HT1080 (cell line): ENCODE measurements at regions not wholly inside any gene's neighbourhood (a gene's known extent, or its start where the extent isn't known, plus 50 kb on each side); places are given as distances from the start of the nearest gene placed in this dataset.
"Not testable (repeated sequence)": the region's sequence is repeated elsewhere in the genome, so short reads cannot be mapped to it uniquely, and the experiment has no call there.

Experiments used
- DNase-seq: peaks from one replicate; pipeline ENCODE4 v3.0.0-alpha.2; 2015; ENCODE audit warnings: low read depth

DNA sequence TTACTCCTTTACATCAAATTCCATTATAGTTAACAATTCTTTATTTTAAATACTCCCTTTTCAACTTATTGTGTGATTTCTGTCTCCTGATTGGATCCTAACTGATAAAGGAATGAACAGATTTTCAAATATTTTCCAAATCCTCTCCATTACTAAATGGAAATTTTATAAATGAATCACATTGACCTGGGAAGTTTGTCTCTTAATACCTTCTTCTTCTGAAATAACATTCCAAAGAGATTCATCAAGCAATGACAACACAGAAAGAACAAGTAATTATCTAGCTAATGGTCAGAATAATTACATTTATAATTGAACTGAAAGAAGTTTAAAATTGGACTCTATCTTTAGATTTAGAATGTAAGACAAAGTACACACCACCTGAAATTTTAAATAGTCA is 515.4 kb upstream of the PTCHD4 start:
- no peak for DNase-seq

DNA sequence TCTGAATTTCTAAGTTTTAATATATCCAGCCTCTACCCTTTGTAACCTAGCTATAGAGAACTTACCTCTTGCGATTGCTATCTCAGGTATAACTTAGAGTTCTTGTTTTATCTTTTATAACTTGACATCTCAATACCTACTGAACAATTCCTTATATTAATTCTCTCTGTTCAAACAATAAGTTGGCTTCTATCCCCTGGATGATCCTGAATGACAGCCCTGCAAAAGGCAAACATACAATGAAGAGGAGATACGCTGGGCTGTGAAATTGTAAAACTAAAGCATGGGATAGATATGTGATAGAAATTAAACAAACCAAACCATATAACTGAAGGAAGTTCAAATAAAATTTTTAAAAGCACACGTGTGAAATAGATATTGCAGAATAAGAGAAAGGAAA is 513.6 kb upstream of the PTCHD4 start:
- DNase-seq = no peak

DNA sequence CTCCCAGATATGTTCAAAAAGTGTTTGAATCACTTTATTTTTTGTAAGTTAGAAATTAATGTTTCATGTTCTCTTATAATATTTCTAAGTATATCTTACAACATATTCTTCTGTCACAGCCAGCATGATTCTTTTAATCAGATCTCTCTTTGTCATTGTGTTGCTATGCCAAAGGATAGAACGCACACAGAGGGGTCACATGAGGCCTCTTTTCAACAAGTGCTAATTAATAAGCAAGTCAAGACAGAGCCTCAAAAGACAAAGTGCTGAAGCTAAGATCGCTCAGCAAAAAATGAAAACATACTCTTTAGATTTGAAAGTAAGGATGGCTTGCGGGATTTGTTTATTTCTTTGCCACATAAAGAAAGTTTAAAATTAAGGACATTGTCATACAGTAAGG is 508.8 kb upstream of the PTCHD4 start:
- no peak for DNase-seq

DNA sequence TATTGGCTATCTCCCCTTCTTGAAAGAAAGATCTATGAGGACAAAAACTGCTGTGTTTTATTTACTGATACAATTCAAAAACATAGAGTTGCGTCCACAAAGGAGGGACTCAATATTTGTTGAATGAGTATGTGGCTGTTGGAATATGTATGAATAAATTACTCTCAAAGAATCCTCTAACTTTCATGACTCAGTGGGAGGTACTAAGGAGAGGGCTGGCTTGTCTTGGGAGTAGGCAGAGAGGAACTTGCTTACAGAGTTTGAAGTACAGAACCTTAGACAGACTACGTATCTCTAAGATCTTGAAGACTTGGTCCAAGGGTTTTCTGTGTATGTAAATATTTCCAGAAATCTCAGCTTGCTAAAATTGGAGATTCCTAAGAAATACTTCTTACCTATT is 504.0 kb upstream of the PTCHD4 start:
- peak; percentile 4 for DNase-seq

DNA sequence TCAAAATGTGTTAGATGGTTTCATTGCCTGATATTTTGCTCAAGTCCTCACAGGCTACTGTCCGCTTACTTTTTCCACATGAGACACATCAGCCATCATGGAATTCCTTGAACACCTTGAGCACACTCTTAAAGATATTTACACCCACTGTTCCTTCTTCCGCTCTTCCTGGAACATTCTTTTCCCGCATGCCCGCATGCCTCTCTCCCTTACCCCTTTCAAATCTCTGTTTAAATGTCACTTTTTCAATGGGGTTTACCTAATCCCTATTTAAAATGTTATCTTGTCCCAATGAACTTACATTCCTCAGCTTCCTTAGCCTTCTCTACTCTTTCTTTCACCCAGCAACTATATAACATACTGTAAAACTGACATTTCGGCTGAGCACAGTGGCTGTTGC is 503.3 kb upstream of the PTCHD4 start:
- DNase-seq = no peak

DNA sequence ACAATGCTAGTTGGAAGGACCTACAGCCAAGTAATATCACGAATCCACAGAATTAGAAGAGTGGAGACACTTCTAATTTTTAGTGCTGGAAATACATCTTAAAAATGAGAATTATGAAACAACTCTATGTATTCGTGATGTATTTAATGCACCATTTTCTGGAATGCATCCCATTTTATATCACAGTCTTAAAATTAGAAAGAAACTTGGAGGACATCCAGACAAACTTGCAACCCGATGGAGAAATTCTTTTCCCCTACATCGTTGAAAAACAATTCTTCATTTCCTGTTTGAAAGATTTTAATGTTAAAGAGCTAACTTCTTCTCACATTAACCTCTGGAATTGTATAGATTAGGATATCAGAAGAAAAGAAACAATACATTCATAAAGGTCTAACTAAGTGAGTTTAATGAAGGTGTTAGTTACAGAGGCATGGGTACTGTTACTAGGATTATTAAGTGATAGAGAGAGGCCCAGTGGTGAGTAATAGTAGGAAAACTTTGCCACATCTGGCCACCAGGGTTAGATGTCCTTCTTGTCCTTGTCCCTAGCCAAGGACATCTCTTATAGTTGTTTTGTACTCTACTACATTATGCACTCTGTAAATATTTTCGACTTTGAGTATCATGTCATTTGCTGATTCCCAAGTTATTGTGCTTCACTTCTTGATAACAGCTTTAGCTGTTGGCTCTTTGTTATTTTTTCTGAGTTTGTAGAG is 502.4 kb upstream of the PTCHD4 start:
- DNase-seq = no peak

DNA sequence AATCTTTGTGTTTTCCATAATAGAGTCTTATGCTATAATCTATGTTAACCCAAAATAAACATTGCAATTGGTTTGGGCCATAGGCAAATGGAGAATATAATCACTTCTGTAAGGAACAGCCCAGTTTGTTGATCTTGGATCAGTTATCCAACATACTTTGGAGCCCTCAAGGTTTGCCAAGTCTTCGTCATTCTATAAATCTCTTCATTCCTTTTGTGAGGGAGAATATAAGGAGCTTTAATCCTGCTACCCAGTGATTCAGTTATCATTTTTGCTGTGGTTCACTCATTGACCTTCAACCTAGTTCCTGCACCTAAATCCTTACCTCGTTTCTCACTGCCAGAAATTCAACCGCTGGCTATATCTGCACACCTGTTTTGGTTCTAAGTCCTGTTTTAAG is 500.3 kb upstream of the PTCHD4 start:
- peak; percentile 8 for DNase-seq

DNA sequence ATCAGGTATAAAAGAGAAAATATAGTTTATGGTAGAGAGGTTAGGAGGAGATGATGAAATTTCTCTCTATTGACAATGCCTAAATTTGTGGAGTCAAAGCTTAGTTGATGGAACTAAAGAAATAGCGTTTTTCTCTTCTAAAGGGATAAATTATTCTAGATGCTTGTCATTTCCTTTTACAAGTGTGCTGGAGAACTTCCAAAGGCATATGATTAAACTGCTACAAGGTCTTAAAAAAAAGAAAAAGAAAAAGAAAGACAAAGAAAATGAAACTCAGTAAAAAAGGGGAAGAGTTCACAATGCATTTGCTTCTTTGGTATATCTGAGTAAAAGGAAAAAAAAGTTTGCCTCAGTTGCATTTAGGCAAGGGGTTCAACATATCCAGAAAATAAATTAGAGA is 499.8 kb upstream of the PTCHD4 start:
- peak; percentile 34 for DNase-seq

DNA sequence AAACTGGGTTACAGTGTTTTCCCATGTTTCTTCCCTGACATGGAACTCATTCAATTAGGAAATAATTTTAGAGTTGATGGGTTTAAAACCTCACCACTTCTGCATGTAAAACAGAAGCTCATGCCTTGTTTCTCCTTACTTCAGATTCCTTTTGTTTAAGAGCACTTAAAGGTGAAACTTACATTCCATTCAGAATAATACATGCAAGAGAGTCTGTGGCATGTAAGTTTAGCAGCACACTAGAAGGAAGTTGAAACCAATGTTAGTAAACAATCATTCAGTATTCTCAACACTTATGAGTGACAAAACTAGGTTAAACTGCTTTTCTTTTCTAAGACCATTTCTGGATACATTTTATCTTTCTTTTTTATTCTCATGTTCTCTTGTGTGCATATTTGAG is 495.6 kb upstream of the PTCHD4 start:
- DNase-seq = no peak

DNA sequence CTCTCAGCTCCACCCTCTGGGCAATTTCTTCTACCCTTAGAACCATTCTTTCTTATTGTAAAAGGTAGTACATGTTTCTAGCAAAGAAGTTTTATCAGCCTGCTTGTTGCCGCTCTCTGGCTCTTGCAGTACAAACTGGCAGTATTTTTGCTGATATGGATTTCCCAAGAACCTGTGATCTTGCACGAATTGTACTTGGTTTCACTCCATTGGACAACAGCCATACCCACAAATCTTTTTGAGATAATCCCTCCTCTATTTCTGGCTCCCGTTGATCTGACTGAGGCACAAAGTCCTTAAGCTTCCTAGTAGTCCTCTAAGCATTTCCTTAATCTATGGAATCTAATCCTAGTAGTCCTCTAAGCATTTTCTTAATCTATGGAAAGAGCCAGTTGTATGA is 487.0 kb upstream of the PTCHD4 start:
- DNase-seq = no peak

DNA sequence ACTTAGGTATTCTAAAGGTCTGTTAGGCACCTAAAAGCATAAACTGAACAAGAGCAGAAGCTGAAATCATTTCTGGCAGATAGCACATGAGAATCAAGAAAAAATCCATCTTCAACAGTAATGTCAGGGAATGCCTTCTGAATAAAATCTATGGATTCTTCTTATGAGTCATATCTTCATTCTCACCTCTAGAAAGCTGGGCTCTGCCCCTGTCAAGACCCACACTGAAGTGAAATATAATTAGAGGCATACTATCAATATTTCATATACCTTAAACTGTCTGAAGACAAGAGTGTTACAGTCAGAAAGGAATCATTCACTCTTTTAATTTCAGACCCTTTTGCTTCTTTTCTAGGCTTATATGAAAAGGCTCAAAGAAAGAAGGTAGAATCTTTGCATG is 485.8 kb upstream of the PTCHD4 start:
- no peak for DNase-seq

DNA sequence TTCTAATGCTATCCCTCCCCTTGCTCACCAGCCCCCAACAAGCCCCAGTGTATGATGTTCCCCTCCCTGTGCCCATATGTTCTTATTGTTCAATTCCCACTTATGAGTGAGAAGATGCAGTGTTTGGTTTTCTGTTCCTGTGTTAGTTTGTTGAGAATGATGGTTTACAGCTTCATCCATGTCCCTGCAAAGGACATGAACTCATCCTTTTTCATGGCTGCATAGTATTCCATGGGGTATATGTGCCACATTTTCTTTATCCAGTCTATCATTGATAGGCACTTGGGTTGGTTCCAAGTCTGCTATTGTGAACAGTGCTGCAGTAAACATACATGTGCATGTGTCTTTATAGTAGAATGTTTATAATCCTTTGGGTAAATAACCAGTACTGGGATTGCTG is 480.2 kb upstream of the PTCHD4 start:
- not testable (repeated sequence) for DNase-seq

DNA sequence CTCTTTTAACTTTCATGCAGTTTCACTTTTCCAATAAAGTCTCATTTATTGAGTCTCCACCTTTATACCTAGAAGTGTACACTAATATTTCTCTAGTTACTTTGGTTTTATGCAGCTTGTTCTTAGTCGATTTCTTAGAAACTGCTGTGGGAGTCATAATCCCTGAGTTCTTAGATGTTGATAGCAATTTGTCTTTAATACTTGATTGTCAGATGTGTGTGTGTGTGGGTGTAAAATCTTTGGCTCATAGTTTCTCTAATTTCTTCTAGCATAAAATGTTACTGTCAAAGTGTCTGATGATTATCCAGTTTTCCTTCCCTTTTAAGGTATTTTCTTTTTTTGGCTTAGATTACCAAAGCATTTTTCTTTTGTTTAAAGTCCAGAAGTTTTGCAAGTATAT is 473.8 kb upstream of the PTCHD4 start:
- no peak for DNase-seq

DNA sequence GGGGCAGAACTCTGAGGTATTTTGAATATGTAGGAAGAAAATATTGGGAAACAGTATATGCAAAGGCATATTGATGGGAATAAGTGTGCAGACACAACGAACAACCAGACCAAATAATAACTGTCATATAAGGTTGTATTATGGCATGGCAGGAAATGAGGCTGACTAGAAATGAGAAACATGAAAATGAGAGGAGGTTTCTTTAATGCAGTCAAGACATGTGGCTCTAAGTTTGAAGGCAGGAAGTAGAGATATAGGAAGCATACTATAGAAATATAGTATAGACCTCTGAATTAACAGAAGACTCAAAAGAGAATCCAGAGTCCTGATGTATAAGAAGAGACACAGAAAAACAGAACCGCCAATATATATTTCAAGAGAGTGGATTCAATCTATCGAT is 459.7 kb upstream of the PTCHD4 start:
- DNase-seq = no peak

DNA sequence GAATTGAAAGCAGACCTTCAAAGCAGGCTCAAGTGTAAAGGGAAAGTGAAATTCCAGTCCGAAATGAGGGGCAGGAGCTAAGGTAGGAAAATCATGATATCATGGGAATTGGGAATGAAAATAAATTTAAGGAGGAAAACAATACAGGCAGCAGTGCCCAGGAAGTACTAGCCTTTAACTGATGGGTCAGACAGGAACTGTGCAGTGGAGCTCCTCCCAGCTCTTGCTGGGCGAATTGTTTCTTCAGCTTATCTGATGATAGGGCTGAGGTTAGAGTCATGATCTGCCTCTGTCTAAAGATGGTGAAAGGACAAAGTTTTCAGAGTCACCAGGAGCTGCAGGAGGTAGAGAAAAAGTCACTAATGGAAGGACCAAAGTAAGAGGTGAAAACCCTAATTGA is 457.9 kb upstream of the PTCHD4 start:
- no peak for DNase-seq

DNA sequence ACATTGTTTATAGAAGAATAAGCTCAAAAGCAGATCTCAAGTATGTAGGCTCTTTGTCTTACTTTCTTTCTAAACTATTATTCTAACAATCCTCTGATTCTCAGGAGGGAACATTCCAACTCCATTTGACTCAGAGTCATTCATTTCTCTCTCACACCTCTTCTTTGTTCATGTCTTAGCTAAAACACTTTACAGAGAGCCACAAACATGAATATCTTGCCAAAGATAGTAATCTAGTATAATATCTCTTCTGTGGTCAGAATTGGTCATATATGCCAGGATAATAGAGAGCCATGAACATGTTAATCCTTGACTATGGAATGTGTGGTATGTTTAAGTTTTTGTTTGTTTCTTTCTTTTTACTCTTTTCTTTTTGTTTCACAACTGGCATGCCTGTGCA is 456.0 kb upstream of the PTCHD4 start:
- DNase-seq = peak; percentile 27

DNA sequence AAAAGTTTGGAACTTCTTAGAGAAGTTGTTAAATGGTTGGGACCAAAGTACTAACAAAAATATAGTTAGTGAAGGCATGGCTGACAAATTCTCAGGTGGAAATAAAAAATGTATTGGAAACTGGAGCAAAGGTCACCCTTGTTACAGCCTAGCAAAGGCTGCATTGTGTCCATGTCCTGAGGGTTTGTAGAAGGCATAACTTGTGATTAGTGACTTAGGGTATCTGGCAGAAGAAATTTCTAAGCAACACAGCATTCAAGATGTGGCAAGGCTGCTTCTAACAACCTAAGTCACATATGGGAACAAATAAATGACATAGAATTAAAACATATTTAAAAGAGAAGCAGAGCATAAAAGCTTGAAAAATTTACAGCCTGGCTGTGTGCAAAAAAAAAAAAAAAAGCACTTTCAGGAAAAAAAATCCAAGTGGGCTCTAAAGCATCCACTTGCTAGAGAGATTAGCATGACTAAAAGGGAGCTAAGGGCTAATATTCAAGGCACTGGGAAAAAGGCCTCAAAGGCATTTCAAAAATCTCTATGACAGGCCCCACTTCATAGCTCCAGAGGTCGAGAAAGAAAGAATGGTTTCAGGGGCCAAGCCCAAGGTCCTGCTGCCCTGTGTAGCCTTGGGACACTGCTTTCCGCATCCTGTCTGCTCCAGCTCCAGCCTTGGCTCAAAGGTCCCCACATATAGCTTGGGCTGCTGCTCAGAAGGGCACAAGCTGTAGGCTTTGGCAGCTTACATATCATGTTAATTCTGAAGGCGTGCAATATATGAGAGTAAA is 453.2 kb upstream of the PTCHD4 start:
- no peak for DNase-seq

DNA sequence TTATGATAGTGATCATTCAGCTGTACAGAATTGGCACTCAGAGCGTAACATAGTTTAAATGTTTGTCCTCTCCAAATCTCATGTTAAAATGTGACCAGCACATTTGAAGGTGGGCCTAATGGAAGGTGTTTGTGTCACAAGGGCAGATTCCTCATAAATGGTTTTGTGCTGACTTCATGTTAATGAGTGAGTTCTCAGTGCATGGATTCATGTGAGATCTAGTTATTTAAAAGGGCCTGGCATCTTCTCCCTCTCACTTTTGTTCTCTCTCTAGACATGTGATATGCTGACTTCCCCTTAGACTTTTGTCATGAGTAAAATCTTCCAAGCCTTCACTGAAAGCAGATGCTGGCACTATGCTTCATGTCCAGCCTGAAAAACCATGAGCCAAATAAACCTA is 452.4 kb upstream of the PTCHD4 start:
- DNase-seq = no peak

DNA sequence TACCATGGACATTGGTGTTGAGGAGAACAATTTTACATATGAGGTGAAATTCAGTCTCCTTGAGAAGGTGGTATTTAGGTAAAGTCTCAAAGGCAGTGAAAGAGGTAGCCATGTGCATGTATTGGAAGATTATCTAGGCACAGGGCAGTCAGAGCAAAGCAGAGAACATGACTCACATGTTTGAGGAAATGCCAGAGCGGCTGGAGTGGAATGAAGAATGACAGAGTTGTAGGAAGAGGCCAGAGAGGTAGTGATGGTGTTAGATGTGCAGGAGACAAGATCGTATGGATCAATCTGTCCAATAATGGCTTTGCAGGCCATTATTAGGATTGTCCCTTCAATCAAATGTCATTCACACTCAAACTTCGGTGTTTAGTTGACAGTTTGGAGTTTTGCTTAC is 449.4 kb upstream of the PTCHD4 start:
- peak; percentile 77 for DNase-seq

DNA sequence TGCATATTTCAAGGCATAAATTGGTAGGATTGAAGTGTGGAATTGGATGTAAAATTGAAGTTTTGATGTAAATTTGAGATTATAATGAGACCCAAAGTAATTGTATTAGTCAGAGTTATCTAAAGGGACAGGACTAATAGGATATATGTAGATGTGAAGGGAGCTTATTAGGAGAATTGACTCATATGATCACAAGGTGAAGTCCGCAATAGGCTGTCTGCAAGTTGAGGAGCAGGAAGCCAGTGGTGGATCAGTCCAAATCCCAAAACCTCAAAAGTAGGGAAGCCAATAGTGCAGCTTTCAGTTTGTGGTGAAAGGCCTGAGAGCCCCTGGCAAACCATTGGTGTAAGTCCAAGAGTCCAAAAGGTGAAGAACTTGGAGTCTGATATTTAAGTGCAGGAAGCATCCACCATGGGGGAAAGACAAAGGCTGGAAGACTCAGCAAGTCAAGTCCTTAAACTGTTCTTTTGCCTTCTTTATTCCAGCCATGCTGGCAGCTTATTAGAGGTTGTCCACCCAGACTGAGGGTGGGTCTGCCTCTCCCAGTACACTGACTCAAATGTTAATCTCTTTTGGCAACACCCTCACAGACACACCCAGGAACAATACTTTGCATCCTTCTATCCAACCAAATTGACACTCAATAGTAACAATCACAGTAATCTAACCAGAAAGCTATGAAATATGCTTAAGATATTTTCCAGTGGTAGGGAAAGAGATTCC is 442.6 kb upstream of the PTCHD4 start:
- DNase-seq = no peak

DNA sequence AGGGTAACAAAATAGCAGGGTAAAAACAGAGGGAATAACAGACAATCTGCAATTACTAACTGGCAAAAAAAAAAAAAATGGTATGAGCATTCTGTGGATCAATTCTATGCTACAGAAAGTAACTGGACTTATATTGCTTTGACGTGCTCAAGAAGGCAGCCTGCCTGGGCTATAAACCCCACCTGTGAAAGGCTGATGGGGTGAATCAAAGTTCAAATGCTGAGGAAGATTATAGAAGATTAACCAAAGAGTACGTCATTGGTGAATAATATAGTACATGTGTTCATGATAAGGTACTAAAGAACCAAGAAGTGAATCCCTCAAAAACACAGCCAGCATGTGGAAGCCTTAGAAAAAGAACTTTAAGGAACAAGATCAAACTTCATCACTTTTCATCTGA is 441.9 kb upstream of the PTCHD4 start:
- no peak for DNase-seq

DNA sequence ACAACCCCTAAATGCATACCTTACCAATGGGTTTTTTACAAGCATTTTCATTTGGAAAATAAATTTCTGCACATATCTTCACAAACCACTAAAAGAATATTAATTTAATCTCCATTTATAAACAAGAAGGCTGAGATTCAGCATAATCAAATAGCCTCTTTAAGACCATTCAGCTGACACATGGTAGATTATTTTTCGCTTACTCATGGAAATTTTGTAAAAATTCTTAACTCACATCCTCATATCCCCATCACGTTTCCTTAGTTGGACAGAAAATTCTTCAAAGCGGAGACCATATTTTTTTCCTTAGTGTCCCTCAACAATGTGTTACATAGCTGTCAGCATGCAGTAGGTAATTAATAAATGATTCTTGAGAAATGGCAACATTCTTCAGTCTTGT is 439.6 kb upstream of the PTCHD4 start:
- no peak for DNase-seq

DNA sequence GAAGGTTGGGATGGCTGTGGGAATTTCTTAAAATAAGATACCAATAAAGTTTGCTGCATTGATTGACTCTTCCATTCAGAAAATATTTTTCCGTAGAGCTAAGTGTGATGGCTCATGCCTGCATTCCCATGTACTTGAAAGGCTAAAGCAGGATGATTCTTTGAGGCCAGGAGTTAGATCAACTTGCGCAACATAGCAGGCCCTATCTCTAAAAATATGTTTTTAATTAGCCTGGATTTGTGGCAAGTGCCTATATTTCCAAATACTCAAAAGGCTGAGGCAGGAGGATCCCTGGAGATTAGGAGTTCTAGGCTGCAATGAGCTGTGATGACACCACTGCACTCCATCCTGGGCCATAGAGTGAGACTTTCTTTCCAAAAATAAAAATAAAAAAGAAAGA is 431.2 kb upstream of the PTCHD4 start:
- no peak for DNase-seq
